ENCODE measurements at regions not wholly inside any gene's neighbourhood (a gene's known extent, or its start where the extent isn't known, plus 50 kb on each side); places are given as distances from the start of the nearest gene placed in this dataset.
"Not testable (repeated sequence)": the region's sequence is repeated elsewhere in the genome, so short reads cannot be mapped to it uniquely, and the experiment has no call there.

GRCh38 chr3:75502769-75503756 lies 161.1 kb upstream of the FRG2C start:
- WGBS, 3 donors = 14 to 36% (median 14%) methylated on average over 18 of the region's 18 CpGs
- DNase-seq = peak in 2 of 5 donors; percentile 9 to 19
- H3K4me3 ChIP-seq = peak overlapping the region; percentile 2

GRCh38 chr3:75506603-75507002 lies 157.5 kb upstream of the FRG2C start:
- Histone ChIP-seq H3K9me3 (no peaks in the 10 kb centered on the region), H3K36me3 (no peaks in the 10 kb centered on the region), H3K27me3 (no peaks in the 10 kb centered on the region), H3K4me1 (ENCODE audit: insufficient read depth) (peaks cover 2% of the 10 kb centered on the region), H3K4me3 (no peak overlapping the region), H3K27ac (no peak overlapping the region)
- no peak for DNase-seq
- TF ChIP-seq CTCF (IDR thresholded peaks at IDR 0.05) = no peak
- no peak for TF ChIP-seq EP300 (IDR thresholded peaks at IDR 0.05)
- no peak for TF ChIP-seq POLR2A (IDR thresholded peaks at IDR 0.05)
- intact Hi-C loops (cut with DNase I) = no loop called here
- 90 to 96% (median 93%) methylated on average over 21 of the region's 21 CpGs for WGBS, 3 donors

More at GRCh38 chr3:75502769-75503756, 161.1 kb upstream of the FRG2C start:
- H3K27me3 ChIP-seq; H3K27ac ChIP-seq; H3K36me3 ChIP-seq; H3K9me3 ChIP-seq; intact Hi-C loops (cut with DNase I); H3K4me1 ChIP-seq (ENCODE audit: insufficient read depth): not testable (repeated sequence)

- H3K36me3 ChIP-seq; intact Hi-C loops (cut with DNase I); H3K9me3 ChIP-seq; H3K4me1 ChIP-seq (ENCODE audit: insufficient read depth); DNase-seq; H3K27me3 ChIP-seq; H3K4me3 ChIP-seq; H3K27ac ChIP-seq: not testable (repeated sequence)
- WGBS, 3 donors = 96 to 98% (median 96%) methylated on average over 2 of the region's 2 CpGs
These were observed 156.2 kb upstream of the FRG2C start for GRCh38 chr3:75507956-75508355.

- H3K9me3 ChIP-seq; intact Hi-C loops (cut with DNase I); H3K4me1 ChIP-seq (ENCODE audit: insufficient read depth): not testable (repeated sequence)
These were observed 136.5 kb upstream of the FRG2C start for GRCh38 chr3:75527657-75528056.

GRCh38 chr3:75552095-75552494 lies 112.0 kb upstream of the FRG2C start:
- H3K4me3 ChIP-seq; DNase-seq; intact Hi-C loops (cut with DNase I); H3K9me3 ChIP-seq; H3K36me3 ChIP-seq; H3K4me1 ChIP-seq (ENCODE audit: insufficient read depth); H3K27ac ChIP-seq; H3K27me3 ChIP-seq: not testable (repeated sequence)
- WGBS, 3 donors = 42 to 59% (median 48%) methylated on average over 11 of the region's 11 CpGs

More at GRCh38 chr3:75527657-75528056, 136.5 kb upstream of the FRG2C start:
- not testable (repeated sequence) for H3K36me3 ChIP-seq, DNase-seq, H3K27me3 ChIP-seq, H3K4me3 ChIP-seq, H3K27ac ChIP-seq

GRCh38 chr3:75564427-75564826 lies 99.7 kb upstream of the FRG2C start:
- DNase-seq; H3K4me3 ChIP-seq; H3K9me3 ChIP-seq; H3K27me3 ChIP-seq; intact Hi-C loops (cut with DNase I); H3K36me3 ChIP-seq; H3K27ac ChIP-seq; H3K4me1 ChIP-seq (ENCODE audit: insufficient read depth): not testable (repeated sequence)
- WGBS, 3 donors = 80 to 88% (median 81%) methylated on average over 3 of the region's 3 CpGs

GRCh38 chr3:75572303-75572702 lies 91.8 kb upstream of the FRG2C start:
- H3K4me1 ChIP-seq (ENCODE audit: insufficient read depth); H3K4me3 ChIP-seq; DNase-seq; H3K27ac ChIP-seq; H3K27me3 ChIP-seq; H3K9me3 ChIP-seq; H3K36me3 ChIP-seq; intact Hi-C loops (cut with DNase I): not testable (repeated sequence)
- WGBS, 3 donors = 61 to 79% (median 77%) methylated on average over 7 of the region's 7 CpGs

- H3K9me3 ChIP-seq; H3K27me3 ChIP-seq; intact Hi-C loops (cut with DNase I); H3K4me1 ChIP-seq (ENCODE audit: insufficient read depth); H3K36me3 ChIP-seq; DNase-seq; H3K4me3 ChIP-seq; H3K27ac ChIP-seq: not testable (repeated sequence)
- WGBS, 3 donors = 50 to 58% (median 56%) methylated on average over 10 of the region's 10 CpGs
These were observed 85.0 kb upstream of the FRG2C start for GRCh38 chr3:75579091-75579490.

- intact Hi-C loops (cut with DNase I); DNase-seq; H3K27me3 ChIP-seq; H3K27ac ChIP-seq; H3K4me1 ChIP-seq (ENCODE audit: insufficient read depth); H3K36me3 ChIP-seq; H3K9me3 ChIP-seq: not testable (repeated sequence)
- 1 to 8% (median 4%) methylated on average over 3 to 25 of the region's 27 CpGs for WGBS, 3 donors
- H3K4me3 ChIP-seq = peak overlapping the region; percentile 43
These were observed 84.6 kb upstream of the FRG2C start for GRCh38 chr3:75579536-75579935.
